ENCODE measurements at regions not wholly inside any gene's neighbourhood (a gene's known extent, or its start where the extent isn't known, plus 50 kb on each side); places are given as distances from the start of the nearest gene placed in this dataset.

DNA sequence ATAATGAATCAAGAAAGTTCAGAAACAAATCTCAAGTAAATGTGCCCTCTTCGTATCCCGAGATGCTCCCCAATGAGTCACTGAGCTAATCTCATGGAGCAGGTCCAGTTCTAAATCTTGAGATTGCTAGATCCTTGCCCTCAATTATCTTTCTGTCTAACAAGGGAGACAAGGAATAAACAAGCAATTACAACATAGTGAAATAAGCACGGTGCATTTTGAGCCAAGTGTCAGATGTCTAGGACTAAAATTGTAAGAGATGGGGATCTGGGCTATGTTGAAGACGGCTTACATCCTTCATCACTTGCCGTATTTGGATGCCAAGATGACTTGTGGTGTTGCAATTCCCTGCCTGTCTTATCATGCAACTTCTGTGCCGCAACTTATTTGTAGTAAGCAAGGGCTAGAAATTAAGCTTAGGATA, 56.5 kb upstream of the ADGRF1 start:
- TF ChIP-seq EP300 (IDR thresholded peaks at IDR 0.05) (peak in 1 of 4 donors; percentile 42), CTCF (IDR thresholded peaks at IDR 0.05) (no peak), POLR2AphosphoS5 (IDR thresholded peaks at IDR 0.05) (peak; percentile 67 to 76)
